HCT116 (cell line): ENCODE measurements at regions not wholly inside any gene's neighbourhood (a gene's known extent, or its start where the extent isn't known, plus 50 kb on each side); places are given as distances from the start of the nearest gene placed in this dataset.

Source experiments
- ATAC-seq: fragments of 200-7000 bp; cut with Tn5 transposase; 2 replicates; pipeline ENCODE4 v1.9.1; 2020; ENCODE audit warnings: mild to moderate bottlenecking, moderate library complexity
- BruUV-seq: library from RNA; stranded (reverse); fragments of 400-500 nt; replicated peaks from 2 replicates; lab custom pipeline; 2021; lab: Mats Ljungman, UMichigan
- CTCF ChIA-PET: fragments of 300-600 bp; sonication (Branson Sonifier 250); formaldehyde crosslinking; loops from one replicate; lab custom pipeline; 2021; ENCODE audit warnings: antibody characterized with exemption; lab: Charles Lee
- POLR2A ChIA-PET: fragments of 300-600, 350-600 bp; sonication (Branson Sonifier 250); formaldehyde crosslinking; loops from one replicate; lab custom pipeline; 2021; ENCODE audit warnings: antibody characterized with exemption; lab: Charles Lee
- RAD21 ChIA-PET, 2 experiments: fragments of 300-600 bp; sonication (Branson Sonifier 250); formaldehyde crosslinking; loops; one replicate each; lab custom pipeline; 2023; ENCODE audit warnings: low total read pairs in 2 of 2; ENCODE audit not compliant: uncharacterized antibody in 2 of 2, unreplicated experiment in 2 of 2, low non-redundant PET in 1 of 2; lab: Charles Lee
- DNase-seq: peaks from one replicate; pipeline ENCODE4 v3.0.0-alpha.2; 2010; ENCODE audit warnings: low read depth, low spot score
- H2AFZ ChIP-seq: fragments of 200-600 bp; shearing (Covaris generic), sonication (generic); 2 replicates; pipeline ENCODE4 v1.6.1; 2017; ENCODE audit warnings: low read depth, mixed run types, mixed read lengths, antibody characterized with exemption, low read length; ENCODE audit not compliant: poor library complexity, severe bottlenecking
- H3K27ac ChIP-seq: 2 replicates; pipeline ENCODE4 v1.5.1; 2012; ENCODE audit warnings: low read depth, low read length
- H3K27me3 ChIP-seq: fragments of 200-600 bp; sonication (generic); 2 replicates; pipeline ENCODE4 v1.6.1; 2016; ENCODE audit warnings: mixed run types, low read length, mixed read lengths; ENCODE audit not compliant: insufficient read depth
- H3K36me3 ChIP-seq, 2 experiments: fragments of 200-500 bp in 1 of 2; fragments of 200-600 bp in 1 of 2; sonication (Bioruptor generic) in 1 of 2; sonication (generic) in 1 of 2; 2 replicates each; pipeline versions ENCODE4 v1.5.1 to v1.6.1; 2014 to 2016; ENCODE audit warnings: low read length in 2 of 2, inconsistent platforms in 1 of 2, mixed read lengths in 1 of 2, mixed run types in 1 of 2; ENCODE audit not compliant: insufficient read depth in 2 of 2, control insufficient read depth in 1 of 2
- H3K4me1 ChIP-seq, 2 experiments: fragments of 200-600 bp in 1 of 2; sonication (generic) in 1 of 2; 2 replicates each; pipeline versions ENCODE4 v1.5.1 to v1.6.1; 2012 to 2017; ENCODE audit warnings: low read length in 2 of 2, inconsistent platforms in 1 of 2, mild to moderate bottlenecking in 1 of 2, mixed read lengths in 1 of 2, mixed run types in 1 of 2, moderate library complexity in 1 of 2; ENCODE audit not compliant: insufficient read depth in 2 of 2, control insufficient read depth in 1 of 2
- H3K4me2 ChIP-seq: fragments of 200-600 bp; sonication (generic); 2 replicates; pipeline ENCODE4 v1.6.1; 2017; ENCODE audit warnings: mixed run types, low read length, mixed read lengths
- H3K4me3 ChIP-seq, 2 experiments: fragments of 200-600 bp in 1 of 2; sonication (generic) in 1 of 2; replicated peaks in 1 of 2; 2 replicates each; pipeline ENCODE4 v1.5.1; 2011 to 2016; ENCODE audit warnings: low read length in 2 of 2, control low read depth in 1 of 2, low read depth in 1 of 2, mild to moderate bottlenecking in 1 of 2, mixed read lengths in 1 of 2, mixed run types in 1 of 2
- H3K79me2 ChIP-seq: fragments of 200-600 bp; sonication (generic); 2 replicates; pipeline ENCODE4 v1.6.1; 2017; ENCODE audit warnings: mild to moderate bottlenecking, mixed run types, low read length, moderate library complexity, mixed read lengths; ENCODE audit not compliant: insufficient read depth
- H3K9ac ChIP-seq: fragments of 200-600 bp; sonication (generic); 2 replicates; pipeline ENCODE4 v1.6.1; 2016; ENCODE audit warnings: low read length, mixed read lengths
- H3K9me2 ChIP-seq: fragments of 200-600 bp; sonication (generic), shearing (Covaris generic); 2 replicates; pipeline ENCODE4 v1.6.1; 2017; ENCODE audit warnings: mixed run types, mild to moderate bottlenecking, moderate library complexity; ENCODE audit not compliant: insufficient read depth
- H3K9me3 ChIP-seq, 2 experiments: fragments of 200-500 bp in 1 of 2; fragments of 200-600 bp in 1 of 2; sonication (Bioruptor generic) in 1 of 2; sonication (generic) in 1 of 2; 2 replicates each; pipeline ENCODE4 v1.6.1; 2014 to 2017; ENCODE audit warnings: low read length in 2 of 2, mixed read lengths in 2 of 2, inconsistent platforms in 1 of 2, low read depth in 1 of 2, mild to moderate bottlenecking in 1 of 2, mixed run types in 1 of 2, moderate library complexity in 1 of 2; ENCODE audit not compliant: control insufficient read depth in 1 of 2, insufficient read depth in 1 of 2
- H4K20me1 ChIP-seq: fragments of 200-600 bp; sonication (generic), shearing (Covaris generic); 2 replicates; pipeline ENCODE4 v1.6.1; 2017; ENCODE audit warnings: mixed run types, mild to moderate bottlenecking, moderate library complexity; ENCODE audit not compliant: insufficient read depth
- ATF3 ChIP-seq: IDR thresholded peaks from 2 replicates; pipeline ENCODE4 v1.6.1; 2012
- CBX3 ChIP-seq: IDR thresholded peaks from 2 replicates; pipeline ENCODE4 v1.6.1; 2012; ENCODE audit warnings: low read depth
- CEBPB ChIP-seq: IDR thresholded peaks from 2 replicates; pipeline ENCODE4 v1.6.1; 2012; ENCODE audit warnings: low read depth
- CTCF ChIP-seq, 3 experiments: fragments of 200-600 bp in 1 of 3; sonication (generic) in 1 of 3; IDR thresholded peaks in 2 of 3; conservative IDR thresholded peaks in 1 of 3; 2 replicates each; pipeline ENCODE4 v1.5.1; 2012 to 2017; ENCODE audit warnings: low read depth in 2 of 3, low read length in 2 of 3, antibody characterized with exemption in 1 of 3, borderline replicate concordance in 1 of 3, control low read depth in 1 of 3, mild to moderate bottlenecking in 1 of 3, mixed read lengths in 1 of 3, mixed run types in 1 of 3, moderate library complexity in 1 of 3; ENCODE audit not compliant: insufficient read depth in 1 of 3
- EGR1 ChIP-seq: IDR thresholded peaks from 2 replicates; pipeline ENCODE4 v1.6.1; 2012; ENCODE audit warnings: low read depth
- ELF1 ChIP-seq: IDR thresholded peaks from 2 replicates; pipeline ENCODE4 v1.6.1; 2012; ENCODE audit warnings: low read depth, borderline replicate concordance
- EZH2 ChIP-seq: fragments of 200-600 bp; sonication (generic); IDR thresholded peaks from 2 replicates; pipeline ENCODE4 v1.6.1; 2017; ENCODE audit warnings: antibody characterized with exemption, mixed run types
- EZH2phosphoT487 ChIP-seq: fragments of 200-600 bp; IDR thresholded peaks from 2 replicates; pipeline ENCODE4 v1.6.1; 2018; ENCODE audit warnings: antibody characterized with exemption, borderline replicate concordance
- JUND ChIP-seq: IDR thresholded peaks from 2 replicates; pipeline ENCODE4 v1.6.1; 2012
- MAX ChIP-seq: IDR thresholded peaks from 2 replicates; pipeline ENCODE4 v1.6.1; 2012
- POLR2A ChIP-seq: IDR thresholded peaks from 2 replicates; pipeline ENCODE4 v1.7.0; 2011; ENCODE audit warnings: borderline replicate concordance; ENCODE audit not compliant: insufficient read depth, insufficient read length; ENCODE audit errors: extremely low read depth
- RAD21 ChIP-seq: IDR thresholded peaks from 2 replicates; pipeline ENCODE4 v1.6.1; 2012; ENCODE audit warnings: low read depth, mild to moderate bottlenecking
- REST ChIP-seq: IDR thresholded peaks from 2 replicates; pipeline ENCODE4 v1.6.1; 2012; ENCODE audit warnings: low read depth
- SIN3A ChIP-seq: IDR thresholded peaks from 2 replicates; pipeline ENCODE4 v1.6.1; 2012; ENCODE audit warnings: low read depth
- SP1 ChIP-seq: IDR thresholded peaks from 2 replicates; pipeline ENCODE4 v1.6.1; 2012; ENCODE audit warnings: low read depth
- SRF ChIP-seq: IDR thresholded peaks from 2 replicates; pipeline ENCODE4 v1.6.1; 2012; ENCODE audit warnings: low read depth
- TCF7L2 ChIP-seq: IDR thresholded peaks from 2 replicates; pipeline ENCODE4 v1.7.0; 2011; ENCODE audit warnings: borderline replicate concordance, inconsistent platforms; ENCODE audit not compliant: insufficient read depth, insufficient read length; ENCODE audit errors: extremely low read depth
- ZBTB33 ChIP-seq: IDR thresholded peaks from 2 replicates; pipeline ENCODE4 v1.6.1; 2011; ENCODE audit warnings: mild to moderate bottlenecking, low read length, moderate library complexity; ENCODE audit not compliant: insufficient replicate concordance; ENCODE audit errors: extremely low read depth
- ZFX ChIP-seq: fragments of 450-650 bp; IDR thresholded peaks from 2 replicates; pipeline ENCODE4 v1.6.1; 2017
- ZNF274 ChIP-seq: fragments of 200-500 bp; sonication (Bioruptor generic); IDR thresholded peaks from 2 replicates; pipeline ENCODE4 v1.6.1; 2014; ENCODE audit warnings: mild to moderate bottlenecking, low read depth, low read length, inconsistent platforms
- intact Hi-C: fragments of 100-400 bp; cut with micrococcal nuclease; formaldehyde crosslinking; loops from 2 replicates; pipeline ENCODE4 v1.10.0; 2022

- no peak overlapping the region for H3K4me3 ChIP-seq
- H3K27ac ChIP-seq: no peak overlapping the region
- no peaks in the 10 kb centered on the region for H3K79me2 ChIP-seq
- CTCF ChIA-PET: interaction anchor here (0.7 to 2.9 kb wide), 2 partner anchors 11 to 17 kb away, joined by 4 to 11 read pairs; no protein-coding TSS in a partner anchor
- H3K27me3 ChIP-seq: no peaks in the 10 kb centered on the region
- peak overlapping the region; percentile 52 for H2AFZ ChIP-seq
- TF ChIP-seq ELF1: no peak
- TF ChIP-seq ZNF274: no peak
- TF ChIP-seq EZH2: no peak
- TF ChIP-seq CEBPB: no peak
- TF ChIP-seq EZH2phosphoT487: no peak
- TF ChIP-seq ZBTB33: no peak
- TF ChIP-seq POLR2A: no peak
- TF ChIP-seq CTCF (IDR thresholded peaks at IDR 0.05 in 2 of 3, conservative IDR thresholded peaks at IDR 0.05 in 1 of 3; ENCODE audit: borderline replicate concordance in 1 of 3, insufficient read depth in 1 of 3, low read depth in 2 of 3, low read length in 2 of 3): no peak
- no peak for TF ChIP-seq REST
- no peak for TF ChIP-seq JUND
- TF ChIP-seq EGR1: no peak
- no peak for TF ChIP-seq SRF
- TF ChIP-seq SP1: no peak
- TF ChIP-seq TCF7L2: no peak
- no peak for TF ChIP-seq RAD21
- TF ChIP-seq ATF3: no peak
- no peak for TF ChIP-seq SIN3A
- no peak for TF ChIP-seq MAX
- no peak for TF ChIP-seq CBX3
- TF ChIP-seq ZFX: no peak
- H3K4me1 ChIP-seq: no peaks in the 10 kb centered on the region
- RAD21 ChIA-PET: no interaction called here
- BruUV-seq: no TSS peak
- intact Hi-C loops: no loop called here
- H3K4me2 ChIP-seq: no peak overlapping the region
- H3K9me2 ChIP-seq: no peaks in the 10 kb centered on the region
- ATAC-seq: no peak
- no peak for DNase-seq
- H3K9me3 ChIP-seq: no peaks in the 10 kb centered on the region
- H3K36me3 ChIP-seq: no peaks in the 10 kb centered on the region
- no peaks in the 10 kb centered on the region for H4K20me1 ChIP-seq
- no peak overlapping the region for H3K9ac ChIP-seq
- POLR2A ChIA-PET: no interaction called here
Observed at GRCh38 chr2:235127931-235128330, 176.1 kb downstream of the SH3BP4 start.
